K562 (cell line): ENCODE measurements at regions not wholly inside any gene's neighbourhood (a gene's known extent, or its start where the extent isn't known, plus 50 kb on each side); places are given as distances from the start of the nearest gene placed in this dataset.

Source experiments
- ATAC-seq: fragments of 200-7000 bp; cut with Tn5 transposase; 3 replicates; pipeline ENCODE4 v1.9.1; 2020; ENCODE audit warnings: moderate library complexity
- BruUV-seq: library from RNA; stranded (reverse); fragments of 400-500 nt; replicated peaks from 2 replicates; lab custom pipeline; 2021; lab: Mats Ljungman, UMichigan
- CTCF ChIA-PET: fragments of 300-600 bp; formaldehyde crosslinking; extraction: SDS; loops from one replicate; lab custom pipeline; 2021; ENCODE audit warnings: low intra/inter-chr PET ratio; lab: Yijun Ruan, JAX
- POLR2A ChIA-PET: fragments of 300-600, 350-650 bp; sonication (Branson Sonifier 250); formaldehyde crosslinking; extraction: SDS; loops from one replicate; lab custom pipeline; 2021; ENCODE audit warnings: antibody characterized with exemption, inconsistent platforms; lab: Yijun Ruan, JAX
- DNase-seq, 4 experiments: peaks; one replicate each; pipeline versions ENCODE4 v3.0.0 to v3.0.0-alpha.2; 2011 to 2018; ENCODE audit warnings: low spot score in 3 of 4, mixed read lengths in 3 of 4; ENCODE audit errors: extremely low read depth in 1 of 4
- FAIRE-seq: peaks from 2 replicates; lab custom pipeline; 2011; peaks lifted over from hg19 to GRCh38; lab: Jason Lieb, UNC
- H2AFZ ChIP-seq: 2 replicates; pipeline ENCODE4 v1.6.0; 2011; ENCODE audit warnings: low read depth, low read length, control low read depth, inconsistent platforms
- H3K27ac ChIP-seq: fragments of 200-600 bp; 3 replicates; pipeline ENCODE4 v1.8.0; 2011; ENCODE audit warnings: low read depth, mild to moderate bottlenecking, control low read depth, inconsistent platforms, low read length, moderate library complexity, mixed read lengths; ENCODE audit errors: extremely low read depth
- H3K27me3 ChIP-seq, 2 experiments: fragments of 300-600 bp in 1 of 2; 2 replicates in 1 of 2; 3 replicates in 1 of 2; pipeline versions ENCODE4 v1.6.0 to v1.8.0; 2011; ENCODE audit warnings: inconsistent platforms in 2 of 2, low read length in 2 of 2, mild to moderate bottlenecking in 1 of 2, mixed read lengths in 1 of 2, moderate library complexity in 1 of 2; ENCODE audit not compliant: control insufficient read depth in 2 of 2, insufficient read depth in 2 of 2
- H3K36me3 ChIP-seq: fragments of 300-600 bp; 3 replicates; pipeline ENCODE4 v1.8.0; 2011; ENCODE audit warnings: mild to moderate bottlenecking, low read length, inconsistent platforms; ENCODE audit not compliant: control insufficient read depth, insufficient read depth
- H3K4me1 ChIP-seq, 2 experiments: fragments of 200-600 bp in 1 of 2; replicated peaks in 1 of 2; 2 replicates in 1 of 2; 3 replicates in 1 of 2; pipeline versions ENCODE4 v1.5.1 to v1.8.0; 2011; ENCODE audit warnings: inconsistent platforms in 2 of 2, low read length in 2 of 2, mild to moderate bottlenecking in 1 of 2, mixed read lengths in 1 of 2, moderate library complexity in 1 of 2; ENCODE audit not compliant: control insufficient read depth in 2 of 2, insufficient read depth in 2 of 2
- H3K4me2 ChIP-seq: 2 replicates; pipeline ENCODE4 v1.6.1; 2011; ENCODE audit warnings: low read length, control low read depth, inconsistent platforms, mixed read lengths; ENCODE audit not compliant: insufficient read depth
- H3K4me3 ChIP-seq: fragments of 200-600 bp; sonication (generic), shearing (Covaris generic); 2 replicates; pipeline ENCODE4 v1.5.1; 2016; ENCODE audit warnings: control low read depth, inconsistent platforms
- H3K79me2 ChIP-seq: fragments of 200-600 bp; 3 replicates; pipeline ENCODE4 v1.8.0; 2011; ENCODE audit warnings: low read length, inconsistent platforms; ENCODE audit not compliant: control insufficient read depth, insufficient read depth
- H3K9ac ChIP-seq, 2 experiments: 2 replicates each; pipeline versions ENCODE4 v1.6.0 to v1.6.1; 2011; ENCODE audit warnings: low read depth in 2 of 2, low read length in 2 of 2, control low read depth in 1 of 2, inconsistent platforms in 1 of 2, mild to moderate bottlenecking in 1 of 2, mixed read lengths in 1 of 2; ENCODE audit not compliant: insufficient read depth in 1 of 2
- H3K9me1 ChIP-seq: one replicate; pipeline ENCODE4 v1.6.0; 2011; ENCODE audit warnings: inconsistent platforms, mild to moderate bottlenecking, low read length, moderate library complexity; ENCODE audit not compliant: control insufficient read depth, insufficient read depth
- H3K9me3 ChIP-seq: replicated peaks from 2 replicates; pipeline ENCODE4 v1.5.1; 2011; ENCODE audit warnings: low read depth, low read length, inconsistent platforms; ENCODE audit not compliant: control insufficient read depth, insufficient read depth
- H4K20me1 ChIP-seq: replicated peaks from 2 replicates; pipeline ENCODE4 v1.6.1; 2011; ENCODE audit warnings: low read length, inconsistent platforms, mixed read lengths; ENCODE audit not compliant: control insufficient read depth, insufficient read depth
- CREB3 ChIP-seq: fragments of 450-650 bp; conservative IDR thresholded peaks from 2 replicates; pipeline ENCODE4 v1.6.1; 2016; ENCODE audit warnings: missing genetic modification characterization, low read depth, mild to moderate bottlenecking, missing compliant biosample characterization, moderate library complexity
- FOXP4 ChIP-seq: sonication (generic); formaldehyde crosslinking; IDR thresholded peaks from 2 replicates; pipeline ENCODE4 v1.8.0; 2022; ENCODE audit warnings: mild to moderate bottlenecking, missing genetic modification reagents, borderline replicate concordance
- KDM1A ChIP-seq, 2 experiments: fragments of 450-650 bp; IDR thresholded peaks; 2 replicates each; pipeline ENCODE4 v1.6.1; 2016; ENCODE audit warnings: mild to moderate bottlenecking in 2 of 2
- L3MBTL2 ChIP-seq: fragments of 450-650 bp; IDR thresholded peaks from 2 replicates; pipeline ENCODE4 v1.6.1; 2016; ENCODE audit warnings: mild to moderate bottlenecking, moderate library complexity
- POLR2B ChIP-seq: fragments of 450-650 bp; IDR thresholded peaks from 2 replicates; pipeline ENCODE4 v1.6.1; 2018; ENCODE audit warnings: low read depth; ENCODE audit not compliant: partially characterized antibody
- RNF2 ChIP-seq: sonication (generic); IDR thresholded peaks from 2 replicates; pipeline ENCODE4 v1.6.1; 2016
- TSC22D4 ChIP-seq: fragments of 450-650 bp; IDR thresholded peaks from 2 replicates; pipeline ENCODE4 v1.6.1; 2016; ENCODE audit warnings: missing genetic modification characterization, missing biosample characterization, control low read depth
- USF2 ChIP-seq: sonication (generic); formaldehyde crosslinking; IDR thresholded peaks from 2 replicates; pipeline ENCODE4 v1.5.0; 2020; ENCODE audit warnings: missing genetic modification reagents
- VEZF1 ChIP-seq: fragments of 200-800 bp; sonication (Bioruptor generic); IDR thresholded peaks from 2 replicates; pipeline ENCODE4 v1.6.1; 2017; ENCODE audit warnings: missing genetic modification characterization, missing compliant biosample characterization
- ZBTB17 ChIP-seq: fragments of 450-650 bp; formaldehyde crosslinking; IDR thresholded peaks from 2 replicates; pipeline ENCODE4 v1.4.0; 2020; ENCODE audit warnings: mild to moderate bottlenecking
- ZNF217 ChIP-seq: sonication (generic); formaldehyde crosslinking; IDR thresholded peaks from 2 replicates; pipeline ENCODE4 v1.8.0; 2022; ENCODE audit warnings: mild to moderate bottlenecking, missing genetic modification reagents
- ZNF280A ChIP-seq: fragments of 450-650 bp; IDR thresholded peaks from 2 replicates; pipeline ENCODE4 v1.6.1; 2018; ENCODE audit warnings: mild to moderate bottlenecking, low read depth; ENCODE audit not compliant: partially characterized antibody
- WGBS: fragments of 100-300 bp; shearing (Covaris generic); methylation state at CpG from one replicate; pipeline ENCODE4 v1.1.6; 2016; ENCODE audit warnings: low coverage, mixed read lengths; ENCODE audit not compliant: insufficient coverage; ENCODE audit errors: missing lambda C conversion rate; 5-methylcytosine and 5-hydroxymethylcytosine counted together
- in situ Hi-C: fragments of 300-500 bp; cut with MboI; formaldehyde crosslinking; loops from 4 replicates; pipeline ENCODE4 v1.15.0; 2018; ENCODE audit warnings: inconsistent platforms, mixed read lengths
- intact Hi-C: fragments of 100-400 bp; cut with micrococcal nuclease; formaldehyde crosslinking; loops from 2 replicates; pipeline ENCODE4 v1.14.2; 2022

- no peak for TF ChIP-seq CREB3
- TF ChIP-seq VEZF1 (CRISPR knock-in tag), result no peak
- no peak for TF ChIP-seq ZNF280A
- TF ChIP-seq ZBTB17, result no peak
Measured at GRCh38 chr14:84998216-84998615, 531.7 kb upstream of the FLRT2 start (continued).

GRCh38 chr14:85002846-85003245 lies 527.1 kb upstream of the FLRT2 start:
- Histone ChIP-seq H3K36me3 (no peaks in the 10 kb centered on the region), H2AFZ (no peak overlapping the region), H3K79me2 (no peaks in the 10 kb centered on the region), H3K27ac (no peak overlapping the region), H4K20me1 (no peaks in the 10 kb centered on the region), H3K4me2 (no peak overlapping the region), H3K27me3 (no peaks in the 10 kb centered on the region), H3K4me3 (no peak overlapping the region), H3K9me1 (no peaks in the 10 kb centered on the region), H3K9ac (no peak overlapping the region), H3K9me3 (no peaks in the 10 kb centered on the region), H3K4me1 (no peaks in the 10 kb centered on the region)
- in situ Hi-C loops (no loop called here), intact Hi-C loops (no loop called here)
- BruUV-seq, result no TSS peak
- CTCF ChIA-PET, result no interaction called here
- no peak for DNase-seq
- no peak for FAIRE-seq
- 0% methylated on average over 1 of the region's 1 CpG for WGBS
- POLR2A ChIA-PET, result no interaction called here
- ATAC-seq, result no peak
- TF ChIP-seq USF2, result no peak
- TF ChIP-seq KDM1A (IDR thresholded peaks at IDR 0.05), result no peak
- TF ChIP-seq FOXP4 (CRISPR knock-in tag), result no peak
- no peak for TF ChIP-seq ZNF217 (CRISPR knock-in tag)
- no peak for TF ChIP-seq TSC22D4
- TF ChIP-seq RNF2, result no peak
- TF ChIP-seq POLR2B, result no peak
- TF ChIP-seq L3MBTL2, result no peak
